Hypothalamus (tissue), 51 donors: ENCODE measurements at regions not wholly inside any gene's neighbourhood (a gene's known extent, or its start where the extent isn't known, plus 50 kb on each side); places are given as distances from the start of the nearest gene placed in this dataset.

Source experiments
- DNase-seq, 51 donors: peaks; one replicate each; lab custom pipeline; 2025; lab: John Stamatoyannopoulos, UW

GRCh38 chr11:119891055-119891768, 162.2 kb upstream of the NECTIN1 start:
- peak in 43 of 51 donors; percentile 10 to 92 (median 70) for DNase-seq

- DNase-seq: no peak
Observed at GRCh38 chr11:119890466-119890865, 161.5 kb upstream of the NECTIN1 start.

DNA sequence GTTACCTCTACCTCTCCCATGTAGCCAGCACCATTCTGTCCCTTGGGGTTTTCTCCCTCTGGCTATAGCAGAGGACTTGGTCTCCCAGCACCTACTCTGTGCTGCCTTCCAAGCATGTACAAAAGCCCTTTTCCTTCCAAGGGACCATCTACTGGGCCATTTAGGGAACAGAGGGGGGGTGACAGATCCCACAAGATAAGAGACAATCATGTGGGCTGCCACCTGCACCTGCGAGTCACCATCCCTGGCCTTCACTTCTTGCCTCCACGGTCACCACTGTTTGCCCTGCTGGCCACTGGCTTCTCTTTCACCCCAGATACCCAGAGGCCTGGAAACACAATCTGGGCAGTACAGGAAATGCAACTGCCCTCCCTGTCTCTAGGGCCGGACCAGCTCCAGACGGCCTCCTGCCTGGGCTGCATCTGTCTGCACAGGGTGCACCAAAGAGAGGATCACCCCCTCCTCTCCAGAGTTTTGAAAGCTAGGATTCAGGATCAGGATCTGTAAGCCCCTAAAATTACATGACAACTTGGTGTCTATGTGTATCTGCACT, 160.8 kb upstream of the NECTIN1 start:
- DNase-seq: no peak

DNA sequence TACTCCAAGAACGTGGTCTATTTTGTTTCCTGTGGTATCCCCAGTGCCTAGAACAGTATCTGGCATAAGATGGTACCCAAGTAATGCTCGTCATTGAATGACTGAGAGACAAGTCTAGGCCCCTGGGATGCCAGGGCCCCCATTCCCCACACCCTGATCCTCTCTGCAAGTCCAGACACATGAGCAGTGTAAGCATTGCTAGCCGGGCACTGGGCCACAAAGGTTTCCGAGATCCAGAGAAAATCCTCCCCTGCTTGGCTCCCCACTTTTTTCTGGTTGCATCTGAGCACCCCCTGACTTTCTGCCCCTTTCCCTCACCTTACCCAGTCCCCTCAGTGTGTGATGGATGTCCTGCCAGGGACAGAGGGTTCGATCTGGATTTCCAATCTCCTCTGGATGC, 160.1 kb upstream of the NECTIN1 start:
- no peak for DNase-seq

GRCh38 chr11:119888119-119888518, 159.1 kb upstream of the NECTIN1 start:
- DNase-seq: no peak

DNA sequence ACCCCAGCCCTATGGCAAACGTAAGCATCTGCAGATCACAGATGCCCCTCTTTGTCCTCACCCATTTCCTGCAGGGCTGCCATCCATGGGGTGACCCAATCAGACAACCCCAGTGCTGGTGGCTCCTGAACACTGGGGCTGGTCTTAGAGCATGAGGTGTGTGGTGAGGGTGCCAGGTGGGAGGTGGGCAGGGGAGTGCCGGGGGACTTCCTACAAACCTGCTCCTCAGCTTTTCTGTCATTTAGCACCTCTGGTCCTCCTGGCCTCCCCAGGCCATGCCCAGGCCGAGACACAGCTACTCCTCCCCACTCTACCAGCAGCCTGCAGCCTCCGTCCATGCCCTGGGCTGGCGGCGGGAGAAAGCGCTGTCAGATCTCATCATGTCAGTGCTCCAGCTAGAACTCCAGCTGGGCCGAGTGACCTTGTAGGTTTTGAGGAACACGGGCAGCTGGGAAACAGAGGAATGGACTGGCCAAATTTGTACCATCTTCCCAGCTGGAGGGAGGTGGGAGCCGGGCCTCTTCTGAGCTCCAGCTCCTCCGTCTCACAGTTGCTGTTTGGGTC, 157.7 kb upstream of the NECTIN1 start:
- DNase-seq: no peak

GRCh38 chr11:119885861-119886567, 157.0 kb upstream of the NECTIN1 start:
- no peak for DNase-seq

GRCh38 chr11:119885067-119885466, 156.1 kb upstream of the NECTIN1 start:
- no peak for DNase-seq

DNA sequence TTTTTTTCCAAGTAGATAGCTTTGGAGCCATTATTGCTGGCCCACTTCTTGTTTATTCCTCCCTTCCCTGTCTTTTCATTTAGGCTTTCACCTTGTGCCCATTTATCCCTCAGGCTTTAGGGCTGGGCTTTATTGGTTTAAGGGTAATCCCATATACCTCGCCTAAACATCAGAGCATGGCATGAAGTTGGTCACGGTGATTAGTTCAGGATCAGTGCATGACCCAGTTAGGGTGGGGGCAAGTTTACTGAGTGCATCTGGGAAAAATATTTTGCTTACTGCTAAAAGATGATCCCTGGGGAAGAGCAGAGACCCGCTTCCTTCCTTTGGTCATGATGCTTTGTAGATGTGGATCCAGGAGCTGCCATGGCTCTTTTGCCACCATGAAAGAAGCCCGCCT, 153.3 kb upstream of the NECTIN1 start:
- DNase-seq: no peak

DNA sequence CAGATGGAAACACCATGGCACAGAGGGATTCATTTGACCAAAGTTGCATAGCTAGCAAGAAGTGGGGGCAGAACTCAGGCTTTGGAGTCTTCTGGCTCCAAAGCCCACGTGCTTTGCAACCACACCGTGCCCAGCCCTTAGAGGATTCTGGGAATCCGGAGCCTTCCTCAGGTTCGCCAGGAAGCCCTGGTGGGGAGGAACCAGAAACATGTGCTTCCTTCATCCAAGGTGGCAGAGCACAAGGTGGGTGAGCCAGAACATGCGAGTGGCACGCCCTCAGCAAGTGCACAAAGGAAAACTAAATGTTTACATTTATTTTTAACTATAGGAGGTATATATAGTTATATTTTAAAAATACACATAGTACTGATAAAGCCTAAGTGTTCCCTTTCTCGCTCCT, 151.9 kb upstream of the NECTIN1 start:
- no peak for DNase-seq

- DNase-seq: no peak
Observed at GRCh38 chr11:119880143-119880542, 151.1 kb upstream of the NECTIN1 start.

GRCh38 chr11:119878990-119879389, 150.0 kb upstream of the NECTIN1 start:
- peak in 14 of 51 donors; percentile 3 to 44 (median 20) for DNase-seq

DNA sequence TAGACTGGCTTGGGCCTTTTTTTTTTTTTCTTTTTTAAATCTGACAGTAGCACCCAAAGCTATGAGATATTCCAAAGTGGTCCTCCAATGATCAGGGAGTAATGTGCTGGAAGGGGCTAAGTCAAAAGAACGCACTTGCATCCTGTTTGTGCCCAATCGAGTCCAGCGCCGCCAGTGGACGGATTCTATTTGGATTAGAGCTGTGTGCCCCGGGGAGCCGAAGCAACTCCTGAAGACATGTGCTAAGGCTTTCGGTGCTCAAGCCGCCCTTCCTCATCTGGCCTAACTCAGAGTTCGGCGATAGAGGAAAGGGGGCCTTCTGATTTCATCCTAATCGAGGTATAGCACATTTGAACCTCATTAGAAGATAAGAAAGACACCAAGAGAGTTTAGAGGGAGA, 147.8 kb upstream of the NECTIN1 start:
- no peak for DNase-seq

- DNase-seq: no peak
Observed at GRCh38 chr11:119875841-119876600, 147.0 kb upstream of the NECTIN1 start.

DNA sequence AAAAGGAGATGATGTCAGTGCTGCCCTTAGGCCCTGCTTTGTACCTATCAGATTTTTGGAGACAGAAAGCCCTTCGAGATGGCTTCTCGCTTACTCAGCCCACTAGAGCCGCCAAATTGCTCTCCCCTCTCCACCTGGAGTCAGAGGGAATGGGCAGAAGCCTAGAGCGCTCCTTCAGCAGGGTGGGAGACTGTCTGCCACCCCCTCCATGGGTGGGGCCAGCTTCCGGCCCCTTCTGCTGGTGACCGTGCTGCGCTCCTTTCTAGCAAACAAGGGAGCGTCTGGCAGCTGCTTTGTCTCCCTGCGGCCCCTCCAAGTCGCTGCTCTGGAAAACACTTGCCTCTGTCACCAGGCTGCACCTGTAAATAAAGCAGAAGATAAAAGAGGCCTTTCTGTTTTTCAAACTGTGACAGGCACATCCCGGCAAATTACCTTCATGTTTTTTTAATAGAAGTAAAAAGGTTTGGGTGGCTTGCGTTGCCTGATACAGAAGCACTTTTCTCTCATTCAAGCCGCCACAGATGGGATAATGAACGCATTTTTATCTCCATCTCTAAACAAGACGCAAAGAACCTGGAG, 145.7 kb upstream of the NECTIN1 start:
- no peak for DNase-seq

GRCh38 chr11:119873761-119874421, 144.9 kb upstream of the NECTIN1 start:
- DNase-seq: no peak

GRCh38 chr11:119872611-119873310, 143.8 kb upstream of the NECTIN1 start:
- no peak for DNase-seq

DNA sequence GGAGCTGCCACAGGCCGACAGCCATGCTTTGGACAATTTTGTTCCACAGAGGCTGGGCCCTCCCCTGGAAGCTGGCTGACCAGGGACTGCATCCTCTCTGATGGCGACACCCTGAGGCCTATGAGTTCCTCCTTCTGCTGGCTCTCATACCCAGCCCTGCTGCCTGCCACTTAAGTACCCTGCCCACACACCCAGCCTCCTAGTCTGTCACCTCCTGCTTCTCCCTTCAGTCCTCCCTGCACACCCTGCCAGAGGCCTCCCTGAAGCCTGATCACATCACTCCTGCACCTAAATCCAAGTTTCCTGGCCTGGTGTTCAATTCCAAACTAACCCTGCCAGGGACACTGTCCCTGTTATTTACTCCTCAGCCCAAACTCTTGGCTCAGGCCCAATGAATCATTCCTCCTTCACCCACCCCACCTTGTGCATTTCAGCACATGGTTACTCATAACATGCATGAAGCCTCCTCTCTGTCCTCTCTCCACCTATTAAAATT, 136.7 kb upstream of the NECTIN1 start:
- peak in 1 of 51 donors; percentile 36 for DNase-seq

DNA sequence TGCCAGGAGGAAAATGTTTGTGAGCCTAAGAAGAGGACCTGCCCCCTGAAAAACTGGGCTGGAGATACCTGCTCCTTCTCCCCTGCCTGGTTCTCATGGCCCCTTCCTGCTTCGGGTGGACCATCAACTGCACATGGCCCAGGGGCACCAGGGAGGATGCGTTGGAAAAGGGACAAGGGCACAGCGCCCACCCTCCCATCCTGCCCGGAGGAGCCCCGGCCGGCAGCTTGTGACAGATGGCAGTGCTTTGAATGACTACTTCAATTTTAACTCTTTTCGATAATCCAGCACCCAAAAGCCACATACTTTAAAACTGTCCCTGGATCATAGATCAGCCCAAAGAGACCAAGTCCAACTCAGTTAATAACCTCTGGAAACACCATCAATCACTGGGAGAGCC, 135.8 kb upstream of the NECTIN1 start:
- no peak for DNase-seq
